A549 (cell line): ENCODE measurements at regions not wholly inside any gene's neighbourhood (a gene's known extent, or its start where the extent isn't known, plus 50 kb on each side); places are given as distances from the start of the nearest gene placed in this dataset.
"Not testable (repeated sequence)": the region's sequence is repeated elsewhere in the genome, so short reads cannot be mapped to it uniquely, and the experiment has no call there.

Source experiments
- EP300 ChIP-seq, 2 experiments: fragments of >200 bp; sonication (Bioruptor Twin); formaldehyde crosslinking; IDR thresholded peaks; 2 replicates in 1 of 2; 3 replicates in 1 of 2; pipeline ENCODE4 v1.6.1; 2016 to 2017
- KDM5A ChIP-seq: fragments of 200-600 bp; sonication (generic); IDR thresholded peaks from 2 replicates; pipeline ENCODE4 v1.6.1; 2016; ENCODE audit warnings: antibody characterized with exemption, mild to moderate bottlenecking
- MAZ ChIP-seq: fragments of 150-350 bp; IDR thresholded peaks from 2 replicates; pipeline ENCODE4 v1.6.1; 2014; ENCODE audit warnings: antibody characterized with exemption, low read depth, low read length, borderline replicate concordance
- NFE2L2 ChIP-seq: fragments of 150-350 bp; conservative IDR thresholded peaks from 2 replicates; pipeline ENCODE4 v1.6.1; 2014; ENCODE audit warnings: low read length
- POLR2A ChIP-seq: IDR thresholded peaks from 2 replicates; pipeline ENCODE4 v1.6.1; 2012; ENCODE audit warnings: mild to moderate bottlenecking, low read length
- RCOR1 ChIP-seq: fragments of 150-350 bp; IDR thresholded peaks from 2 replicates; pipeline ENCODE4 v1.6.1; 2014; ENCODE audit warnings: antibody characterized with exemption, low read length, low read depth
- RFX5 ChIP-seq: fragments of 450-650 bp; IDR thresholded peaks from 2 replicates; pipeline ENCODE4 v1.7.1; 2014; ENCODE audit warnings: antibody characterized with exemption, mild to moderate bottlenecking, moderate library complexity
- SMC3 ChIP-seq: fragments of >200 bp; sonication (Bioruptor Twin); formaldehyde crosslinking; IDR thresholded peaks from 3 replicates; pipeline ENCODE4 v1.6.1; 2018; ENCODE audit warnings: inconsistent platforms
- TF ChIP-seq, protein P1 (sequence below): fragments of 250-450 bp; sonication (Bioruptor Pico); IDR thresholded peaks from 2 replicates; pipeline ENCODE4 v1.5.0; 2021; ENCODE audit warnings: mild to moderate bottlenecking, moderate library complexity, borderline replicate concordance
- TF ChIP-seq, protein P2 (sequence below): fragments of >200 bp; sonication (Bioruptor Twin); formaldehyde crosslinking; IDR thresholded peaks from 3 replicates; pipeline ENCODE4 v1.5.1; 2016
- TF ChIP-seq, protein P3 (sequence below): IDR thresholded peaks from 2 replicates; pipeline ENCODE4 v1.6.1; 2012
- TF ChIP-seq, protein P4 (sequence below): IDR thresholded peaks from 2 replicates; pipeline ENCODE4 v1.6.1; 2012; ENCODE audit warnings: low read depth, borderline replicate concordance
- TF ChIP-seq, protein P5 (sequence below): IDR thresholded peaks from 2 replicates; pipeline ENCODE4 v1.6.1; 2012
- TF ChIP-seq, protein P6 (sequence below): fragments of 200-600 bp; sonication (generic); IDR thresholded peaks from 2 replicates; pipeline ENCODE4 v1.6.1; 2016; ENCODE audit warnings: antibody characterized with exemption, mild to moderate bottlenecking, moderate library complexity

DNA sequence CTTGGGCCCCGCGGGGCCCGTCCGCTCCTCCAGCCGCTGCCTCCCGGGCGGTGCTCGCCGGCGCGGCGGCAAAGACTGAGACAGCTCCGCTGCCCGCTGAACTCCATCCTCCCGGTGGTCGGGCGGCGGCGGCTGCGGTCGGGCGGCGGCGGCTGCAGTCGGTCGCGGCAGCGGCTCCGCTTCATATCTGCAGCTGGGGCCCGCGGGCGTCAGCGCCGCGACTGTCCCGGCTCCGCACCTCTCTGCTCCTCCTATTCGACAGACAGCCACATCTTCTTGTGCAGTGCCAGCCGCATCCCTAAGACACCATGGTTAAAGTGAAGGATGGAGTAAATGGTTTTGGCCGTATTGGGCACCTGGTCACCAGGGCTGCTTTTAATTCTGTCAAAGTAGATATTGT is 212.1 kb upstream of the KCNK2 start:
- not testable (repeated sequence) for TF ChIP-seq RCOR1; RFX5; SMC3; POLR2A; NFE2L2; EP300 (IDR thresholded peaks at IDR 0.05); KDM5A; MAZ
- TF ChIP-seq, protein P1, sequence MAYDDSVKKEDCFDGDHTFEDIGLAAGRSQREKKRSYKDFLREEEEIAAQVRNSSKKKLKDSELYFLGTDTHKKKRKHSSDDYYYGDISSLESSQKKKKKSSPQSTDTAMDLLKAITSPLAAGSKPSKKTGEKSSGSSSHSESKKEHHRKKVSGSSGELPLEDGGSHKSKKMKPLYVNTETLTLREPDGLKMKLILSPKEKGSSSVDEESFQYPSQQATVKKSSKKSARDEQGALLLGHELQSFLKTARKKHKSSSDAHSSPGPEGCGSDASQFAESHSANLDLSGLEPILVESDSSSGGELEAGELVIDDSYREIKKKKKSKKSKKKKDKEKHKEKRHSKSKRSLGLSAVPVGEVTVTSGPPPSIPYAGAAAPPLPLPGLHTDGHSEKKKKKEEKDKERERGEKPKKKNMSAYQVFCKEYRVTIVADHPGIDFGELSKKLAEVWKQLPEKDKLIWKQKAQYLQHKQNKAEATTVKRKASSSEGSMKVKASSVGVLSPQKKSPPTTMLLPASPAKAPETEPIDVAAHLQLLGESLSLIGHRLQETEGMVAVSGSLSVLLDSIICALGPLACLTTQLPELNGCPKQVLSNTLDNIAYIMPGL (CRISPR knock-in tag) = not testable (repeated sequence)
- TF ChIP-seq, protein P2, sequence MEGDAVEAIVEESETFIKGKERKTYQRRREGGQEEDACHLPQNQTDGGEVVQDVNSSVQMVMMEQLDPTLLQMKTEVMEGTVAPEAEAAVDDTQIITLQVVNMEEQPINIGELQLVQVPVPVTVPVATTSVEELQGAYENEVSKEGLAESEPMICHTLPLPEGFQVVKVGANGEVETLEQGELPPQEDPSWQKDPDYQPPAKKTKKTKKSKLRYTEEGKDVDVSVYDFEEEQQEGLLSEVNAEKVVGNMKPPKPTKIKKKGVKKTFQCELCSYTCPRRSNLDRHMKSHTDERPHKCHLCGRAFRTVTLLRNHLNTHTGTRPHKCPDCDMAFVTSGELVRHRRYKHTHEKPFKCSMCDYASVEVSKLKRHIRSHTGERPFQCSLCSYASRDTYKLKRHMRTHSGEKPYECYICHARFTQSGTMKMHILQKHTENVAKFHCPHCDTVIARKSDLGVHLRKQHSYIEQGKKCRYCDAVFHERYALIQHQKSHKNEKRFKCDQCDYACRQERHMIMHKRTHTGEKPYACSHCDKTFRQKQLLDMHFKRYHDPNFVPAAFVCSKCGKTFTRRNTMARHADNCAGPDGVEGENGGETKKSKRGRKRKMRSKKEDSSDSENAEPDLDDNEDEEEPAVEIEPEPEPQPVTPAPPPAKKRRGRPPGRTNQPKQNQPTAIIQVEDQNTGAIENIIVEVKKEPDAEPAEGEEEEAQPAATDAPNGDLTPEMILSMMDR = not testable (repeated sequence)
- TF ChIP-seq, protein P3, sequence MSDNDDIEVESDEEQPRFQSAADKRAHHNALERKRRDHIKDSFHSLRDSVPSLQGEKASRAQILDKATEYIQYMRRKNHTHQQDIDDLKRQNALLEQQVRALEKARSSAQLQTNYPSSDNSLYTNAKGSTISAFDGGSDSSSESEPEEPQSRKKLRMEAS = not testable (repeated sequence)
- TF ChIP-seq, protein P4, sequence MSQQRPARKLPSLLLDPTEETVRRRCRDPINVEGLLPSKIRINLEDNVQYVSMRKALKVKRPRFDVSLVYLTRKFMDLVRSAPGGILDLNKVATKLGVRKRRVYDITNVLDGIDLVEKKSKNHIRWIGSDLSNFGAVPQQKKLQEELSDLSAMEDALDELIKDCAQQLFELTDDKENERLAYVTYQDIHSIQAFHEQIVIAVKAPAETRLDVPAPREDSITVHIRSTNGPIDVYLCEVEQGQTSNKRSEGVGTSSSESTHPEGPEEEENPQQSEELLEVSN = not testable (repeated sequence)
- TF ChIP-seq, protein P5, sequence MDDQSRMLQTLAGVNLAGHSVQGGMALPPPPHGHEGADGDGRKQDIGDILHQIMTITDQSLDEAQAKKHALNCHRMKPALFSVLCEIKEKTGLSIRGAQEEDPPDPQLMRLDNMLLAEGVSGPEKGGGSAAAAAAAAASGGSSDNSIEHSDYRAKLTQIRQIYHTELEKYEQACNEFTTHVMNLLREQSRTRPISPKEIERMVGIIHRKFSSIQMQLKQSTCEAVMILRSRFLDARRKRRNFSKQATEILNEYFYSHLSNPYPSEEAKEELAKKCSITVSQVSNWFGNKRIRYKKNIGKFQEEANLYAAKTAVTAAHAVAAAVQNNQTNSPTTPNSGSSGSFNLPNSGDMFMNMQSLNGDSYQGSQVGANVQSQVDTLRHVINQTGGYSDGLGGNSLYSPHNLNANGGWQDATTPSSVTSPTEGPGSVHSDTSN = not testable (repeated sequence)
- TF ChIP-seq, protein P6, sequence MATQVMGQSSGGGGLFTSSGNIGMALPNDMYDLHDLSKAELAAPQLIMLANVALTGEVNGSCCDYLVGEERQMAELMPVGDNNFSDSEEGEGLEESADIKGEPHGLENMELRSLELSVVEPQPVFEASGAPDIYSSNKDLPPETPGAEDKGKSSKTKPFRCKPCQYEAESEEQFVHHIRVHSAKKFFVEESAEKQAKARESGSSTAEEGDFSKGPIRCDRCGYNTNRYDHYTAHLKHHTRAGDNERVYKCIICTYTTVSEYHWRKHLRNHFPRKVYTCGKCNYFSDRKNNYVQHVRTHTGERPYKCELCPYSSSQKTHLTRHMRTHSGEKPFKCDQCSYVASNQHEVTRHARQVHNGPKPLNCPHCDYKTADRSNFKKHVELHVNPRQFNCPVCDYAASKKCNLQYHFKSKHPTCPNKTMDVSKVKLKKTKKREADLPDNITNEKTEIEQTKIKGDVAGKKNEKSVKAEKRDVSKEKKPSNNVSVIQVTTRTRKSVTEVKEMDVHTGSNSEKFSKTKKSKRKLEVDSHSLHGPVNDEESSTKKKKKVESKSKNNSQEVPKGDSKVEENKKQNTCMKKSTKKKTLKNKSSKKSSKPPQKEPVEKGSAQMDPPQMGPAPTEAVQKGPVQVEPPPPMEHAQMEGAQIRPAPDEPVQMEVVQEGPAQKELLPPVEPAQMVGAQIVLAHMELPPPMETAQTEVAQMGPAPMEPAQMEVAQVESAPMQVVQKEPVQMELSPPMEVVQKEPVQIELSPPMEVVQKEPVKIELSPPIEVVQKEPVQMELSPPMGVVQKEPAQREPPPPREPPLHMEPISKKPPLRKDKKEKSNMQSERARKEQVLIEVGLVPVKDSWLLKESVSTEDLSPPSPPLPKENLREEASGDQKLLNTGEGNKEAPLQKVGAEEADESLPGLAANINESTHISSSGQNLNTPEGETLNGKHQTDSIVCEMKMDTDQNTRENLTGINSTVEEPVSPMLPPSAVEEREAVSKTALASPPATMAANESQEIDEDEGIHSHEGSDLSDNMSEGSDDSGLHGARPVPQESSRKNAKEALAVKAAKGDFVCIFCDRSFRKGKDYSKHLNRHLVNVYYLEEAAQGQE = not testable (repeated sequence)
